RPMI8226 (cell line): ENCODE measurements at regions not wholly inside any gene's neighbourhood (a gene's known extent, or its start where the extent isn't known, plus 50 kb on each side); places are given as distances from the start of the nearest gene placed in this dataset.

ENCODE experiments used
- DNase-seq: peaks from one replicate; pipeline ENCODE4 v3.0.0-alpha.2; 2015

DNA sequence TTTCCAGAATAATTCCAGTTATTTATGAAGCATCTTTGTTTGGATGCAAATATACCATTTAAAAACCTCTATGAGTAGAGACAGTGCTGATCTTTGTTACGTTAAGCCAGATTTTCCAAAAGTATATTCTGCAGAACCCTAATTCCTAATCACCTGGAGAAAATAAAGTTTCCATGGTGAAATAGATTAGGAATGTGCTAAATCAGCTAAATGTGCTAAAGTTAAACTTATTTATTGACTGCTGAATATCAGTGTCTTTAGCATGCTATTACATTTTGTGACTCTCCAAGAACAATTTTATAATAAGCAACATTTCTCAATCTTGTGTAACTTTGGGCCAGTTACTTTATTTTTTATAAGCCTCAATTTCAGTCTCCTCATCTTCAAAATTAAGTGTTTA, 196.3 kb upstream of the NFIA start:
- DNase-seq = no peak

DNA sequence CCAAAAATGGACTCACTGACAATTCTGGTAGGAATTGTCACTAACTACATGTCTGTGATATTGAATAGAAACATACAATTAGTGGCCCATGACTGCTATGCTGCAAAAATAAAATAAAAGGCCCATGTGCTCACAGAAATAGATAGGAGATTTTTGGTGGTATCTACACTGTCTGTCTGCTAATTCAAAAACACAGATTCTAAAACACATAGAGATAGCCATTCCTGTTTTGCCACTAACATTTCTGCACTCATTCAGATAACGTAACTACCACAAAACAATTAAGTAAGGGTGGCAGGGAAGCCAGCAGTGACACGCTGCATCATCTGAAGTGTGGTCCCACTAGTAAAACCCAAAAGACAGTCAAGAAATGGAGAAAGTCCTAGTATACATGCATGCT, 202.2 kb upstream of the NFIA start:
- no peak for DNase-seq

DNA sequence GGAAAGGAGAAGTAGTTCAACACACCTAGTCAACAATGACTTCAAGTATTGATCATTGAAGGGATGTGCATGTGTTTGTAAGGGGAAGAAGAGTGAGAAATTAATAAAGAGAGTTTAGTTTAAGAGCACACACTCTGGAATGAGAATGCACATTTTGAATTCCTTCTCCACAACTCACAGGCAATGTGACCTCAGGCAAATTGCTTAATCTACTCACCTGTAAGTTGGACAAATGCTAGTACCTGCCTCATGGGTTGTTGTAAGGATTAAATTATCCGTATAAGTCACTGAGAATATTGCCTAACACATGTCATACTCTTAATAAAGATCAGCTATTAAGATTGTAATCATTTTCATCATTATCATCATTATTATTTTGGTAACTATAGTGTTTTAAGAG, 204.0 kb upstream of the NFIA start:
- DNase-seq = no peak

DNA sequence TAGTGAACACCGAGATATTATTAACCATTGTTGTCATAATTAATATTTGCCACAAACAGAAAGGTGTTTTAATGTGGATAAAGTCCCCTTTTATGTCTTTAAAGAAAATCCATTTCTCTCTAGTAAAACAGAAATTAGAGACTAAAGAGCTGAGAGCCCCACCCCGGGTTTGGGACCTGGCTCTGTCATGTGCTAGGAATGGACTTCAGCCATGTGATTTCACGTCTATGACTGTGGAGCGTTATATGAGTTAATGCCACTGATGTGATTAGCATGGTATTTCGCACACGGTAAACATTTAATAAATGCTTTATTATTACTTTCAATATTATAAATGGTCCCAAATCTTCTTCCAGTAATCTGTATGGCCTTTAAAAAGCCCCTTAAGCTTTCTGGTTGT, 205.0 kb upstream of the NFIA start:
- DNase-seq = no peak

DNA sequence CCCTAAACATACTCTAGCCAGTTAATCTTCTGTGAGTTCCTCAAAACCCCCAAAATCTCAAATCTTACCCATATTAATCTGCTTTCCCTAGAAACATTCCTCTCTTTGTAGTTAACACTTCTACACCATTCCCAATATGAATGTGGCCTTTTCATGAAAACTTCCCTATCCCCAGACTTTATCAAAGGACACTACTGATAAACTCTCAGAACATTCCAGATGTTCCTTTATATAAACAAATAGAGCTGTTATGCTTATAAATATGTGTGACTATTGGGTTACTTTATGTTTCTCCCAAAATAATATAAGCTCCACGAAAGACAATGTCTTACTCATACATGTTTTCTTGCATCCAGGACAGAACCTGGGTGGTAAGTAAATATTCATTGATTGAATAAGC, 205.4 kb upstream of the NFIA start:
- DNase-seq = no peak

DNA sequence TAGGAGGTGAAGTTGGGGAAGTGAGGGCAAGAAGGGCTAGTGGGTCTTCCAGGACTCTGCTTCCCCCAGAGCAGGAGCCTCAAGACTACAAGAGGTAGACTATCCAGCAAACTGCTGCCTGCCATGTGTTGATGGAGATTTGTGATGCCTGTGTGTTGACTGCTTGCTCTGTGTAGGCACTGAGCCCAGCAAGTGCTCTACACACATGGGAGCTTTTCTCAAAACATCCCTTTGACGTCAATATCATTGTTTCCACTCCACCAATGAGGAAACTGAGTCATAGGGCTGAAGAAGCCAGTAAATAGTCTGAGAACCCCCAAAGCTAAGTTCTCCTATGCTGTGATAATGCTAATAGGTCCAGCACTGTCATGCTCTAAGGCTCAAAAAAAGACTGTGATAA, 207.2 kb upstream of the NFIA start:
- no peak for DNase-seq

DNA sequence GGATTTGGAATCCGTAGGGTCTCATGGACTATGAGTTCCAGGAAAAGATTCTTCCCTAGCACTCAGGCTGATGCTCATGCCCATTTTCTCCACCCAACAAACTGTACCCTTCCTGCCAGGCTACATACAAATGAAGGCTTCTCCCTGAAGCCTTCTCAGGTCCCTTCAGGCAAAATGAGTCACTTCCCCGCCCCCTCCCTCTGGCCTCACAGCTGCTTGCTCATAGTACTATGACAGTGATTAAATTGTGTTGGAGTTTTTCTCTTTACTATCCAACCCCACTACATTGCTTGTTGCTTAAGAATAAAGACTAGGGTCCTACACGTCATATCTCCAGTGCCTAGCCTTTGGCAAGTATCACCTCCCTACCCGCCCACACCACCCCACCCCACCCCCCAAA, 207.6 kb upstream of the NFIA start:
- no peak for DNase-seq

DNA sequence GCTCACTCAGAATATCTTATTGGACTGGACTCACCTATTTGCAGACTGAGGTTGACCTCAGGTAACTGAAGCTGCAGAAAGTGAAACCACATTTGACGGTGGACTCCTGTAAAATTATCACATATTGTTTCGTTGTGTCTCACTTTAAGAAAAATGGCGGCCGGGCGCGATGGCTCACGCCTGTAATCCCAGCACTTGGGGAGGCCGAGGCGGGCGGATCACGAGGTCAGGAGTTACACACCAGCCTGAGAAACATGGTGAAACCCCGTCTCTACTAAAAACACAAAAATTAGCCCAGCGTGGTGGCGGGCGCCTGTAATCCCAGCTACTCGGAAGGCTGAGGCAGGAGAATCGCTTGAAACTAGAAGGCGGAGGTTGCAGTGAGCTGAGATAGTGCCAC, 209.0 kb upstream of the NFIA start:
- peak; percentile 8 for DNase-seq

DNA sequence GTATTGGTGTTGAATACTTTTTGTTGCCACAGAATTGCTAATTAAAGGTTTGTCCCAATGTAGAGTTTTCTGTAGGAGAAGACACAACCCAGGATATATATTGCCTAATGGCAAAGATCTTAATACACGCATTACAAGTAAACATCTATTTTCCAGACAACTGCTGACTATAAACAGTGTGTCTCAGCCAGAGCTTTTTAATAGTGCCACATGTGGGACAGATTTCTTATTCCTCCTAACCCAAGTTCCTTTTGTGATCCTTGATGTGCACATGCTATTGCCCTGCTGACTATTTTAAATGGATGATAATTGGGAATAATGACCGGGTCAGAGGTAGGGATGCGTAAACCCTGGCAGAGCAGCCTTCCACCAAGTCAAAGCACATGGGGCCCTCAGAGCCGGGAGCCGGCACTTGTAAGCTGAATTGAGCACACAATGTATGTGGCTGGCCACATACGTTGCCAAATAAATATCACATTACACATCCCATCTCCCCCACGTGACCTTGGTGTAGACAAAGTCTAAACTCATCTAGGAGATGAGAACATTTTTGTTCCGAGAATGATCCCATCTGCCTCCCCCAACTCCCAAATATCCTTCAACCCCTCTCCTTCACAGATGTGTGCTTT, 209.8 kb upstream of the NFIA start:
- DNase-seq = no peak

DNA sequence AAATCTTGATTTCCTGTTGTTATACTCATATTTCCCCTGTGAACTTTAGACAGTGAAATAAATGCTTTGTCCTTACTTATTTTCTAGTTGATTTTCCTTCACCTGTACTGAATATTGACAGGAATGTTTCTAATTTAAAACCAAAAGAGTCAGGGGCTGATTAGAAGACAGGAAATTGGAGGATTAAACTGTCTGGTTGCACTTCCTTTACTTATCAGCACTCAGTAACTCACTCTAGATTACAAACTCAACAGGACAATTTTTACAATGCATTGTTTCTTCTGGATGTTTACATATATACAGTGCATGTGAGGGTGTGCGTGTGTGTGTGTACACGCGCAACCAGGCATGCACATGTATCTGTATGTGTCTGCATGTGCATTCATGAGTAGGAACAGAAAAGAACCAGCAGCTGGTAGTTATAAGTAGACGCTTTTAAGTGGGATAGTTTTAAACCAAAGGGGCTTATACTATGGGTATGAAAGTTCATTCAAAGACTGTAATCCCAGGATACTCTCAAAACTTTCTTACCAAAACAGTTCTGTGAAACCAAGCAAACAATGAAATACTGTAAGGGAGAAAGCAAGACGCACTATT, 212.0 kb upstream of the NFIA start:
- DNase-seq = no peak

DNA sequence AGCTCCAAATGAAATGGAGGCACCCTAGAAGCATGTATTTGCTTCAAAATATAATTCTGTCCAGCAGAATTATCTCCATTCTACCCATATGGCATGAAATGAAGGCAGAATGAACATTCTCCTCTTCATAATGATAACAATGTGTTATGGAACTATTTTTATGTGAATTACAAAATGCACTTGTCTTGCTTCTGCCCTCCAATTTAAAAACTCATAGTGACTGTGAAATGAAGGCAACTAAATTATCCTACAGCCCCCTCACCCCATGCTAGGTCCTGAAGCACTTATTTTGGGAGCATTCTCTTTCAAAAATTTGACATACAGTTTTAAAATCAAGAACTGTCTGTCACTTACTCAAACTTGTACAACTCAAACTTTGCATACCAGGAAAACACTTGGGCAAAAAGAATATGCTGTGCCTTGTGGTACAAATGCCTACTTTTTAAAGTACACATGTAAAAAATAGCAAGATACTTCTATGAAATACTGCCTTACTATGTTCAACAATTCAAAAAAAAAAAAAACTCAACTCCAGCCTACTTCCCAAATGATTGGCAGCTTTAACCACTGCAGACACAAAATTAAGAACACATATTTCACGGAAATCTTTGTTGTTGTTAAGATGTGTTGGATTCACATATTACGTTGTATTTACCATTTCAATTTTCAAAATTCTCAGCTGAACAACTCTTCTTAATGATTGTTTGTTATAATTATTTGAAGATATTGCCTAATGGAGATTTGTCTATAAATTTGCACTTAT, 213.3 kb upstream of the NFIA start:
- DNase-seq = no peak

DNA sequence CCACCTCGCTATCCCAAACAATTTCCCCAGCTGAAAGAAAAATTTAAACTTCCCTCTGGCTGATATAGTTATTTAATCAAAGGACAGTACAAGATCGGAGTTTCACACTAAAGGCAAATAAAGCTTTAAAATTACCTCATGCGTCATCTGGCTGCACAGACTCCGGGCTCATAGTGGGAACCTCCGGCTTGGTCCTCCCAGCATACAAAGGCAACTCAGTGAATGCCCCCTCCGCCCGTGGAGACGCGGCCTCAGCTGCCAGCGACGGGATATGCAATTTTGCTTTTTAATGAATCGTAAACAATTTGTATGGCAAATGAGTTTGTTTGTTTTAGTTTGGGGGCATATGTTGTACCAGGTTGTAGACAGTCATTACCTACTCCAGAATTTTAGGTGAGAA, 214.6 kb upstream of the NFIA start:
- no peak for DNase-seq

DNA sequence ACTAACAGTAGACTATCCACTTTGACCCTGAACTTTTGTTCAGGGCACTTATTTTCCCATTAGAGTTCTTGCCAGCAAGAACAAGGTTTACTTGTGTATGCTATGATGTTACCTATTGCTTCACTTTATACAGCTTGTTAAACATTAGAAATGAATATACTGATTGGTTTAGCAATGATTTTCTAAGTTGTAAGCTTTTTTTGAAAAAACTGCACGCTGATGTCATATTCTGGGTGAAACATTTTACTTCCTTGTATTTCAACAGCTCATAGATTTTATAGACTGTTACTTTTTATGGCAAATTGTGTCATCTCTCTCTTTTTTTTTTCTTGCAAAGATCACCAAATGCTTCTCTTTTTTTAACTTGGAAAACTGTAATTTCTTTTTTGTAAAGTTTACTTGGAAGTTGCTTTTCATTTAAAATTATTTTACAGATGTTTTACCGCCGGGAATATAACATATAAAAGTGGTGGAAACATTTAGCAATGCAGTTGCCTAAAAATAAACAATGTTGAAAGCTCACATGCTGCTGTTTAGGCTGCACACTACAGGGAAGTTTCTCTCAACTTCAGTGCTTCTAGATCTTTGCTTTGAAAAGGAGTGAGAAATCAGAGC, 215.3 kb upstream of the NFIA start:
- no peak for DNase-seq

DNA sequence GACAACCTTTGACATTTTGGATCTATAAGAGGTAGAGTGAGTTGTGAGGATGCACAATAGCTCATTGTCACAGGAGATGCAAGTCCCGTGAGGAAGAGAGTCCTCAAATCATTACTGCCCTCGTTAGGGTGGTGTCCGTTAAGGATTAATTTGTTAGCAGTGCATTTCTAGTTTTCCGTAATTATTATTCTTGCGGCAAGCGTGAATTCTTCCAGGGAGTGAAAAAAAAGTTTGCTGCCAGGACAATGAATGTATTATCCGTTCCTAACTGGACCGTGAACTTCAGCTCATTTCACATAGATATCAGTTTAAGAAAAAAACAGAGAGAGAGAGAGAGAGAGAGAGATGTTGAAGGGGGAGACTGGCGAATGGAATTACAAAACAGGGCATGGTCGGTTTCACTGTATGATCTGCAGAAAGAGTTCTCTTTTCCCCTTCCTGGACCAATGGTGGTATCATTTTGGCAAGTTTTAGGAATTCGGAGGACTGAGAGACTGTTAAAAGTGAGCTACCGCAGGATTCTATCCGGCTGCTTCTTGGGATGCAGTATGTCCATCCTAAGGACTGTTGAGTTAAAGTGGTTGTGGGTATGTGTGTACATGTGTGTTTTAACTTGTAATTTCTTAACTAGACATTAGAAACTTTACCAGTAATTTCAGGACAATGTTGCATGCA, 216.0 kb upstream of the NFIA start:
- no peak for DNase-seq

DNA sequence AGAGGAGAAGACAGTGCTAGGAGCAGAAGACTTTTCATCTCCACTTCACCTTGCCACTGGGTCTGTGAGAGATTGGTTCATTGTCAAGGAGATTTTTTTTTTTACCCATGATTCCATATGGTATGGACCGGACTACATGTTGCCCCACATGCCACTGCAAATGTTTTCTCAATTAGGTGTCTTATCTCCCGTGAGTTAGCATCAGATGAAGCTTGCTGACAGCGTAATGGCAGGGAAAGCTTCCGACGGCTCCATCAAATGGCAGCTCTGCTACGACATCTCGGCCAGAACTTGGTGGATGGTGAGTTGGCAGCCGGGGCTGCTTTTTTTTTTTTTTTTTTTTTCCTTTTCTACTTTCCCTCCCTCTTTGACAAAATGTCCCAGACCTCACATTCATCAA, 217.2 kb upstream of the NFIA start:
- no peak for DNase-seq

DNA sequence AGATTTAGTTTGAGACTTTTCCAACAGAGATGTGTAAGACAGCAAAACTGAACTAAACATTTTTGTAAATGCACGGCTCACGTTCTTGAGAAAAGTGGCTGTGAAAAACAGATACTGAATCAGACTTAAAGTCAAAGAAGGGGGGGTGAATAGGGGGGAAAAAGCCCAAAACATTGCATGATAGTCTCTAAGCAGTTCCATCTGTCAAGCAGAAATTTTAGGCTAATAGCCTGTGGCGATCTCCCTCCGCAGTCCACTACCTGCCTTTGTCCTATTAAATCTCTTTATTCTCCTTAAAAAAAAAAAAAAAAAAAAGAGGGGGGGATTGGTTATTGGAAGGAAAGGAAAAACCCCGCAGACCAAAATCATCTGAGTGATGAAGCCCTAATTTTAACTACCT, 217.6 kb upstream of the NFIA start:
- DNase-seq = no peak

DNA sequence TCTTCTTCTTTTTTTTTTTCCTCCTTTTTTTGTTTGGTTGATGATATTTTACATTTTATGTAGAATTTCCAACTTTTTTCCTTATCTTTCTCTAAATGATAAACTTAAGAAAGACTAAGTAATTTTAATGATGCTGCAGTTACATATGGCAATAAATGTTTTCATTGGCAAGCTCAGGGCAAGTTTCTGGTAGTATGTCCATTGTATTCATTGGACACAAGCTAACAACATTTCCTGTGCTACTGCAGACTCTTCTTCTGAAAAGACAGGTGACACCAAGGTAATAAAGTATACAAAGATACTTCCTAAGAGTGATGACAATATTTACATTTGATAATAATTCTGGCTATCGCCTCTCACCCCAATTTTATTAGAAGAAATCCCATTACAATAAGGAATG, 219.2 kb upstream of the NFIA start:
- DNase-seq = no peak

DNA sequence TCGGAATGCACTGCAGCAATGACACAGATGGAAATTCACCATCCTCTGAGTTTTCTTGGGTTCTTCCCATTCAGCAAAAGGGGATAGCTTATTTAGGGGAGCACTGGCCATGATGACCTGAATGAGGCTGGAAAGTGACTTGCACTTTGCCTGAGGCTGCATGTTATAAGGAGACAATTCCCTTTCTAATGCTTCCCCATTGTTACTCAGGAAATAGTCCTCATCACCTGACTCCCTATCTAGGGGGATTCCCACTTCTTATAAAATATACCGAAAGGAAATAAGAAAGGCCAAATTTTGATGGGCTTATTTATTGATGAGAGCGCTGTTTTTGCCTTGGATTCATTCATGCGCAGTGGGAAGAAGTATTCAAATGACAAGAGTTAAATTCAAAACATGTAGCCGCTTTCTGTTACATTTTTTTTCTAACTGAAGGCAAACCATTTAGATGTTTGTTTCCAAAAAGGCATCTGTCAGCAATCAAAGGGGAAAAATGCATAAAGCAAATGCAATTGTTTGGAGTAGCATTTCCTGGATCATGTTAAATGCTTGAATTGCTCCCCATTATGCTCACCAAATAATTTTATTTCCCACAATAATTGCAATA, 220.3 kb upstream of the NFIA start:
- DNase-seq = no peak

DNA sequence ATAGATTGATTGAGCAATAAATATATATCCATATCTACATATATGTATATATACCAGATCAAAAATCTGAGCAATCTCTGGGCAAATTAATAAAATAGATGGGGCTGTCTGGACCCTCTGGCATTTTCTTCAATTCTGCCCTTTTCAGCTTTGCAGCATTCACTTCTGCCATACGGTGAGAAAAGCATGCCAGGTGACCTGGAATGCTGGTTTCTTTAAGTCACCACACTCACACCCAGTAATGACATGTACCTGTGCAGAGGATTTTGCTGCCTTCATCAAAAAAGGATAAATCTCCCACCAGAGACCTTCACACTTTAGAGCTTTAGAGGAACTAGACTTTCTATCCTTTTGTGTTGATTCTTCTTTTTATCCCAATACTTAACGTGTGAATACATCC, 223.2 kb upstream of the NFIA start:
- DNase-seq = no peak

DNA sequence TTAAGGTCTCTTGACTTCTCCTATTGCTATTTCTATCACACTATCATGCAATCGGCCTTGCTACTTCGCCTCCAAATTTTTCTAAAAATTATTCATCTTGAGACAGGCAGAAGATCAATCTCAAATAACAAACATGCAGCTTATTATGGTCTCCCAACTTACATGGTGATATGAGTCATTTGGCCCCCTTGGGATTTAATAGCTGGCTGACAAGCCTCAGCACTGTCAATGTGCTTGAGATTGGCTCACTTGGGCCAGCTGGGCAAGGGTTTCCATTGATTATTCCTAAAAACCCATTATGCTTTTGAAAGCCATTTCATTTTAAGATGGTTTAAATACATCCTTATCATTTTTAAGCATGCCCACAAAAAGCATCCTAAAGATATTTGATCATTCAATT, 224.5 kb upstream of the NFIA start:
- DNase-seq = no peak

DNA sequence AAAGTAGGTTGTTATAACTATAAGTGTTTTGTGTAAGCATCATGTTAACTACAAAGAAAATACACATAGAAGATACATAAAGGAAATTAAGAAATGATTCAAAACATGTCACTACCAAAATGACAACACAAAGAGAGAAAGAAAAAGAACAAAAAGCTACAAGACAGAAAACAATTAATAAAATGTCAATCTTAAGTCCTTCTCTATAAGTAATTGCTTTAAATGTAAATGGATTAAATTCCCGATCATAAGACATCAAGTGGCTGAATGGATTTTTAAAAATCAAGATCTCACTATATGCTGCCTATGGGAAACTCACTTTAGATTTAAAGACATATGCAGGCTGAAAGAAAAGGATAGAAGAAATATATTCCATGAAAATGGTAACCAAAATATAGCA, 232.3 kb upstream of the NFIA start:
- no peak for DNase-seq

DNA sequence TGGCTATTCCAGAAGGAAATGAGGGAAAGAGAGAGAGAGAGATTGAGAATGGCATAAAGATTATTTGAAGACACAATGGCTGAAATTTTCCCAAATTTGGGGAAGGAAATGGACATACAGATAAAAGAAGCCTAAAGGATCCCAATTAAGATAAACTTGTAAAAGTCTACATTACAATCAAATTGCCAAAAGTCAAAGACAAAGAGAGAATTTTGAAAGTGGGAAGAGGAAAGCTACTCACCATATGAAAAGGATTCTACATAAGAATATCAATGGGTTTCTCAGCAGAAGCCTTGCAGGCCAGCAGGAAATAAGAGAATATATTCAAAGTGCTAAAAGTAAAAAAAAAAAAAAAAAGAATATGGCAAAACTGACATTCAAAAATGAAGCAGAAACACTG, 233.0 kb upstream of the NFIA start:
- DNase-seq = no peak

DNA sequence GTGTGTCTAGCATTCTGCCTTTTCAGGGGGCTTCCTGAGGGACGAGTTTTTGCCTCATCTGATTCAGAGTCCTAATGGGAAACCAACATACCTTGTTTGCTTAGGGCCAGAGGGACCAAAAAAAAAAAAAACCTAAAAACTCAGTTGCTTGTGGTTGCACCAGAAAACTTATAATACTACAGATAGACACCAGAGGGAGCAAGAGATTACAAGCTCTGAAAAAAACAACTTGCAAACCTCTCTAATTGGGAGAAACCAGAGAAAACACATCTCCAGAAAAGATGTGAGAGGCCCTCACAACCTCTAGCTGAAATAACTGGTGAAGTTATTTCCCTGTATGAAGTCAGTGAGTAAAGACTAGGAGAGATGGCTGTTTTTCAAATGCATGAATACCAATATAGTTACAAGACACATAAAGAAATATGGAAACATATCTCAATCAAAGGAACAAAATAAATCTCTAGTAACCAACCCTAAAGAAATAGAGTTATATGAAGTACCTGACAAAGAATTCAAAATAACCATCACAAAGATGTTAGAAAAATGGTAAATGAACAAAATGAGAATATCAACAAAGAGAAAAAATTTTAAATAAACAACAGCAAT, 233.7 kb upstream of the NFIA start:
- DNase-seq = peak; percentile 36
